OCI-LY7 (cell line): ENCODE measurements at regions not wholly inside any gene's neighbourhood (a gene's known extent, or its start where the extent isn't known, plus 50 kb on each side); places are given as distances from the start of the nearest gene placed in this dataset.

Experiments
- BruUV-seq: library from RNA; stranded (reverse); fragments of 400-500 nt; replicated peaks from 2 replicates; lab custom pipeline; 2021; lab: Mats Ljungman, UMichigan
- CTCF ChIA-PET: fragments of 300-600 bp; sonication (Branson Sonifier 250); formaldehyde crosslinking; loops from one replicate; lab custom pipeline; 2022; ENCODE audit warnings: antibody characterized with exemption; ENCODE audit not compliant: unreplicated experiment; lab: Charles Lee
- POLR2A ChIA-PET: fragments of 300-600 bp; sonication (Branson Sonifier 250); formaldehyde crosslinking; loops from one replicate; lab custom pipeline; 2022; ENCODE audit warnings: antibody characterized with exemption; lab: Charles Lee
- DNase-seq: peaks from one replicate; pipeline ENCODE4 v3.0.0-alpha.2; 2015; ENCODE audit warnings: low spot score
- H2AFZ ChIP-seq: fragments of 200-600 bp; sonication (generic), shearing (Covaris generic); 2 replicates; pipeline ENCODE4 v1.6.1; 2014; ENCODE audit warnings: mild to moderate bottlenecking, antibody characterized with exemption, low read length, moderate library complexity
- H3K27ac ChIP-seq: fragments of 200-600 bp; sonication (generic); 2 replicates; pipeline ENCODE4 v1.5.1; 2014; ENCODE audit warnings: mixed run types, low read depth, mild to moderate bottlenecking, moderate library complexity, low read length, inconsistent platforms; ENCODE audit not compliant: poor library complexity, severe bottlenecking
- H3K36me3 ChIP-seq: fragments of 200-600 bp; sonication (generic); 2 replicates; pipeline ENCODE4 v1.6.1; 2014; ENCODE audit warnings: mild to moderate bottlenecking, antibody characterized with exemption, low read length, moderate library complexity, mixed read lengths; ENCODE audit not compliant: insufficient read depth
- H3K4me1 ChIP-seq: fragments of 200-600 bp; sonication (generic); 2 replicates; pipeline ENCODE4 v1.5.1; 2014; ENCODE audit warnings: mild to moderate bottlenecking, low read length; ENCODE audit not compliant: insufficient read depth, poor library complexity, severe bottlenecking
- H3K4me2 ChIP-seq: fragments of 200-600 bp; sonication (generic); 2 replicates; pipeline ENCODE4 v1.6.1; 2014; ENCODE audit warnings: mild to moderate bottlenecking, low read length
- H3K4me3 ChIP-seq: fragments of 200-600 bp; sonication (generic); 2 replicates; pipeline ENCODE4 v1.5.1; 2014; ENCODE audit warnings: mild to moderate bottlenecking, low read depth, low read length; ENCODE audit not compliant: poor library complexity, severe bottlenecking
- H3K79me2 ChIP-seq: fragments of 200-600 bp; sonication (generic); 2 replicates; pipeline ENCODE4 v1.6.1; 2016; ENCODE audit warnings: low read depth, mild to moderate bottlenecking, low read length, moderate library complexity, mixed read lengths; ENCODE audit not compliant: insufficient read depth
- H3K9me2 ChIP-seq: fragments of 200-600 bp; sonication (generic); 2 replicates; pipeline ENCODE4 v1.6.1; 2016; ENCODE audit warnings: mild to moderate bottlenecking, low read length, mixed read lengths; ENCODE audit not compliant: insufficient read depth
- H3K9me3 ChIP-seq: fragments of 200-600 bp; sonication (generic); 2 replicates; pipeline ENCODE4 v1.6.1; 2014; ENCODE audit warnings: mild to moderate bottlenecking, mixed run types, low read length, mixed read lengths
- H4K20me1 ChIP-seq: fragments of 200-600 bp; sonication (generic); 2 replicates; pipeline ENCODE4 v1.6.1; 2014; ENCODE audit warnings: mild to moderate bottlenecking, antibody characterized with exemption, low read length, moderate library complexity, mixed read lengths; ENCODE audit not compliant: insufficient read depth
- EZH2phosphoT487 ChIP-seq: fragments of 200-600 bp; sonication (generic); IDR thresholded peaks from 2 replicates; pipeline ENCODE4 v1.6.1; 2018; ENCODE audit warnings: low read depth, borderline replicate concordance, mild to moderate bottlenecking, mixed run types, antibody characterized with exemption, low read length, moderate library complexity, mixed read lengths
- intact Hi-C: fragments of 100-400 bp; cut with micrococcal nuclease; formaldehyde crosslinking; loops from one replicate; pipeline ENCODE4 v1.10.0; 2022; ENCODE audit not compliant: unreplicated experiment
- TF ChIP-seq, protein P1 (sequence below): fragments of 200-600 bp; sonication (generic); conservative IDR thresholded peaks from 2 replicates; pipeline ENCODE4 v1.5.1; 2014; ENCODE audit warnings: mild to moderate bottlenecking, antibody characterized with exemption, low read length, moderate library complexity, mixed read lengths

DNA sequence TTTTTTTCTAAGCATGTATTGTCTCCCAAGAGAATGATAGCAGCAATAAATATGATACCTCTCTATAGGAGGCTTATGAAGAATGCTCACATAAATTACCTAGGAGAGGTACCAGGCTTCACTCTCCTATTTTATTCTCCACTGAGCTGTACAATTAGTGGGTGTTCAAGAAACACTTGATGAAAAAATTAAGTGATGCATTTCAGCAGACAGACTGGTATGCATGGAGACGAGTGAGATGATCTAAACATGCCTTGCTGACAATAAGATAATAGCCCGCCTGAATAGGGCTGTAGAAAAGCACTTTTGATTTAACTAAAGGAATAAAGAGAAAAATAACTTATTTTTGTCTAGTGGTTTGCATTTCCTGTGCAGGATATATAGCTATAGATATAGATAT lies 1449.7 kb downstream of the GATA3 start:
- H3K79me2 ChIP-seq, result no peaks in the 10 kb centered on the region
- no peaks in the 10 kb centered on the region for H3K36me3 ChIP-seq
- H3K4me3 ChIP-seq, result no peak overlapping the region
- ChIA-PET CTCF (no interaction called here), POLR2A (interaction anchor here (0.7 kb wide), 1 partner anchor 1297 kb away, joined by 3 read pairs; no protein-coding TSS in a partner anchor)
- TF ChIP-seq, protein P1, sequence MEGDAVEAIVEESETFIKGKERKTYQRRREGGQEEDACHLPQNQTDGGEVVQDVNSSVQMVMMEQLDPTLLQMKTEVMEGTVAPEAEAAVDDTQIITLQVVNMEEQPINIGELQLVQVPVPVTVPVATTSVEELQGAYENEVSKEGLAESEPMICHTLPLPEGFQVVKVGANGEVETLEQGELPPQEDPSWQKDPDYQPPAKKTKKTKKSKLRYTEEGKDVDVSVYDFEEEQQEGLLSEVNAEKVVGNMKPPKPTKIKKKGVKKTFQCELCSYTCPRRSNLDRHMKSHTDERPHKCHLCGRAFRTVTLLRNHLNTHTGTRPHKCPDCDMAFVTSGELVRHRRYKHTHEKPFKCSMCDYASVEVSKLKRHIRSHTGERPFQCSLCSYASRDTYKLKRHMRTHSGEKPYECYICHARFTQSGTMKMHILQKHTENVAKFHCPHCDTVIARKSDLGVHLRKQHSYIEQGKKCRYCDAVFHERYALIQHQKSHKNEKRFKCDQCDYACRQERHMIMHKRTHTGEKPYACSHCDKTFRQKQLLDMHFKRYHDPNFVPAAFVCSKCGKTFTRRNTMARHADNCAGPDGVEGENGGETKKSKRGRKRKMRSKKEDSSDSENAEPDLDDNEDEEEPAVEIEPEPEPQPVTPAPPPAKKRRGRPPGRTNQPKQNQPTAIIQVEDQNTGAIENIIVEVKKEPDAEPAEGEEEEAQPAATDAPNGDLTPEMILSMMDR, result no peak
- no peak for TF ChIP-seq EZH2phosphoT487
- H3K9me2 ChIP-seq, result no peaks in the 10 kb centered on the region
- H3K27ac ChIP-seq, result no peak overlapping the region
- no peak for DNase-seq
- no peaks in the 10 kb centered on the region for H3K9me3 ChIP-seq
- BruUV-seq, result no TSS peak
- no peaks in the 10 kb centered on the region for H4K20me1 ChIP-seq
- H2AFZ ChIP-seq, result no peak overlapping the region
- intact Hi-C loops, result no loop called here
- H3K4me1 ChIP-seq, result no peaks in the 10 kb centered on the region
- H3K4me2 ChIP-seq, result no peak overlapping the region

DNA sequence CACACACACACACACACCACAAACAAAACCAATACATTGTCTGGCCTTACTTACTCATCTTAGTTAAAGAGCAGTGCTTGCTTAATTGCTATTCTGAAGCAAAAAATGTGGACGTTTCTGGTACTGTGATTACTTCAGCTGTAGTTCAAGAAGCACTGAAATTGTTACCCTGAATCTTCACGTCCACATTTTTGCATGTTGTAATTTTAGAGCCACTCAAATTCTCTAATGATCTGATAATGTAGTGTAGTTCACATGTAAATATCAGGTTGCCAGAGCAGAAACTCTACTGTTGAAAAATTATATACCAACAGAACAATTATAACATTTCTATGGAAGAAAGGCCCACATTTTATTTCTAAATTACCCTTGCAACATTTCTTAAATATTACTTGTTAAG lies 1451.1 kb downstream of the GATA3 start:
- POLR2A ChIA-PET, result no interaction called here
- Histone ChIP-seq H3K4me2 (no peak overlapping the region), H2AFZ (no peak overlapping the region), H3K9me2 (no peaks in the 10 kb centered on the region), H4K20me1 (no peaks in the 10 kb centered on the region), H3K36me3 (no peaks in the 10 kb centered on the region), H3K4me1 (no peaks in the 10 kb centered on the region), H3K79me2 (no peaks in the 10 kb centered on the region), H3K9me3 (no peaks in the 10 kb centered on the region), H3K4me3 (no peak overlapping the region), H3K27ac (no peak overlapping the region)
- BruUV-seq, result no TSS peak
- intact Hi-C loops, result no loop called here
- no peak for DNase-seq
- no peak for TF ChIP-seq EZH2phosphoT487
- TF ChIP-seq, protein P1, result no peak
- CTCF ChIA-PET, result no interaction called here

DNA sequence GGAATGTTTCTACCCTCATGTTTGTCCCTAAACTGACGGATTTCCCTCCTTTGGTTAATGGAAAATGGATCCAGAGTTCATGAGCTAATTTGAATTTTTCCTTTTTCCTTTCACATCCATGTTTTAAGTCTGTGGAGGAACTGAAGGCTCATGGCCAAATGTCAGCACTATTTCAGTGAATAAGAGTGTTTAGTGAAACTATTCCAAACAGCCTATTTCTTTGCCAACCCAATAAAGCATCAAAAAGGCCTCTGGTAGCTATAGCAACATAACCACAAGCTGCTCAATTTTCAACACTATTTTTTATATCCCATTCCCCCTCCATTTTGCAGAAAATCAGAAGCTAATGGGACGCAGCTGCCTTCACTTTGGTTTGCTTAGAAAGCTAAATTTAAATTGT lies 1454.1 kb downstream of the GATA3 start:
- Histone ChIP-seq H3K9me2 (no peaks in the 10 kb centered on the region), H3K36me3 (no peaks in the 10 kb centered on the region), H3K4me2 (no peak overlapping the region), H4K20me1 (no peaks in the 10 kb centered on the region), H3K4me3 (no peak overlapping the region), H2AFZ (no peak overlapping the region), H3K79me2 (no peaks in the 10 kb centered on the region), H3K27ac (no peak overlapping the region), H3K4me1 (no peaks in the 10 kb centered on the region), H3K9me3 (no peaks in the 10 kb centered on the region)
- POLR2A ChIA-PET, result interaction anchor here (0.7 to 1.0 kb wide), 2 partner anchors 27 to 93 kb away, joined by 3 to 4 read pairs; no protein-coding TSS in a partner anchor
- intact Hi-C loops, result no loop called here
- TF ChIP-seq EZH2phosphoT487, result no peak
- TF ChIP-seq, protein P1, result no peak
- CTCF ChIA-PET, result no interaction called here
- no peak for DNase-seq
- no TSS peak for BruUV-seq
